Left ventricle myocardium inferior (tissue), 1 donor: ENCODE measurements at regions not wholly inside any gene's neighbourhood (a gene's known extent, or its start where the extent isn't known, plus 50 kb on each side); places are given as distances from the start of the nearest gene placed in this dataset.
"Not testable (repeated sequence)": the region's sequence is repeated elsewhere in the genome, so short reads cannot be mapped to it uniquely, and the experiment has no call there.

ENCODE experiments used
- DNase-seq: peaks from one replicate; pipeline ENCODE4 v3.0.0-alpha.2; 2020
- H3K27ac ChIP-seq: fragments of 200-600 bp; replicated peaks from 2 replicates; pipeline ENCODE4 v1.8.0; 2021
- H3K27me3 ChIP-seq: fragments of 200-600 bp; 2 replicates; pipeline ENCODE4 v1.8.0; 2021; ENCODE audit warnings: low read depth
- H3K36me3 ChIP-seq: fragments of 200-600 bp; 2 replicates; pipeline ENCODE4 v1.8.0; 2021
- H3K4me1 ChIP-seq: fragments of 200-600 bp; 2 replicates; pipeline ENCODE4 v1.8.0; 2021
- H3K4me3 ChIP-seq: fragments of 200-600 bp; 2 replicates; pipeline ENCODE4 v1.8.0; 2021; ENCODE audit warnings: mild to moderate bottlenecking, moderate library complexity
- H3K9me3 ChIP-seq: fragments of 200-600 bp; replicated peaks from 2 replicates; pipeline ENCODE4 v1.8.0; 2021
- intact Hi-C: fragments of 100-400 bp; cut with micrococcal nuclease; formaldehyde crosslinking; loops from one replicate; pipeline ENCODE4 v1.11.0; 2022
- TF ChIP-seq, protein P1 (sequence below): fragments of 200-600 bp; IDR thresholded peaks from 2 replicates; pipeline ENCODE4 v1.8.0; 2021; ENCODE audit warnings: antibody characterized with exemption, mild to moderate bottlenecking, borderline replicate concordance
- donor health status: DM: no; HTN: yes; CAD: no; lungs with severe emphysema.

DNA sequence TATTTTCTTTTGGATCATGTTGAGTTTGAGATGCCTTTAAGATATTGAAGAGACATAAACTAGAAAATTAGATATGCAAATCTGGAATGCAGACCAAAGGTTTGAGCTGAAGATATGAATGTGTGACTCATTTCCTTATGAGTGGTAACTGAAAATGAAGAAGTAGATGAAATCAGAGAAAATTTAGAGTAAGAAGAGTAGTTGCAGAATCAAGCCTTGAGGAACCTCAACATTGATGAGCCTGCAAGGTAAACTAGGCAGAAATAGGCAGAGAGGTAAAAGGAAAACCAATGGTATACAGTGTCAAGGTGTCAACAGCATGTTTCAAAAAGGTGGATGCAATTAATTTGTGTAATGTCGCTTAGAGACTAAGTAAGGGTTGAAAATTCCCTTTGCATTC lies 142.8 kb downstream of the MOSPD2 start:
- Histone ChIP-seq H3K27me3 (no peaks in the 10 kb centered on the region), H3K9me3 (no peaks in the 10 kb centered on the region), H3K36me3 (no peaks in the 10 kb centered on the region), H3K27ac (no peak overlapping the region), H3K4me1 (no peaks in the 10 kb centered on the region), H3K4me3 (no peak overlapping the region)
- DNase-seq: no peak
- TF ChIP-seq, protein P1, sequence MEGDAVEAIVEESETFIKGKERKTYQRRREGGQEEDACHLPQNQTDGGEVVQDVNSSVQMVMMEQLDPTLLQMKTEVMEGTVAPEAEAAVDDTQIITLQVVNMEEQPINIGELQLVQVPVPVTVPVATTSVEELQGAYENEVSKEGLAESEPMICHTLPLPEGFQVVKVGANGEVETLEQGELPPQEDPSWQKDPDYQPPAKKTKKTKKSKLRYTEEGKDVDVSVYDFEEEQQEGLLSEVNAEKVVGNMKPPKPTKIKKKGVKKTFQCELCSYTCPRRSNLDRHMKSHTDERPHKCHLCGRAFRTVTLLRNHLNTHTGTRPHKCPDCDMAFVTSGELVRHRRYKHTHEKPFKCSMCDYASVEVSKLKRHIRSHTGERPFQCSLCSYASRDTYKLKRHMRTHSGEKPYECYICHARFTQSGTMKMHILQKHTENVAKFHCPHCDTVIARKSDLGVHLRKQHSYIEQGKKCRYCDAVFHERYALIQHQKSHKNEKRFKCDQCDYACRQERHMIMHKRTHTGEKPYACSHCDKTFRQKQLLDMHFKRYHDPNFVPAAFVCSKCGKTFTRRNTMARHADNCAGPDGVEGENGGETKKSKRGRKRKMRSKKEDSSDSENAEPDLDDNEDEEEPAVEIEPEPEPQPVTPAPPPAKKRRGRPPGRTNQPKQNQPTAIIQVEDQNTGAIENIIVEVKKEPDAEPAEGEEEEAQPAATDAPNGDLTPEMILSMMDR: no peak
- intact Hi-C loops: no loop called here

DNA sequence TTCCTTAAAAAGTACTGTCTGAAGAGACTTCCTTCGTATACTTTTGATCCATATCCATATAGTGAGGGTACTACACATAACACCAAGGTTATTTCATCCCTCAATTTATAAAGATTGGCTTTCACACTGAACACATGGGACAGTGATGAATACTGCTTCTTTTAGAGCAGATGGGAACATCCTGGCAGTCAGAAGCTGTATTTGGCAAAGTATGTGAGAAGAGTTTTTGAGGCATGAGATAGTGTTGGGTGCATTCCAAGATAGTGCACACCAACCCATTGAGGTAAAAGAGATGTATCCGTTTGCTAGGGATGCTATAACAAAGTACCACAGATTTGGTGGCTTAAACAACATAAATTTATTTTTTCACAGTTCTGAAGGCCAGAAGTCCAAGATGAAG lies 141.1 kb downstream of the MOSPD2 start:
- Histone ChIP-seq H3K4me1 (no peaks in the 10 kb centered on the region), H3K27me3 (no peaks in the 10 kb centered on the region), H3K36me3 (no peaks in the 10 kb centered on the region), H3K4me3 (no peak overlapping the region), H3K27ac (no peak overlapping the region), H3K9me3 (no peaks in the 10 kb centered on the region)
- intact Hi-C loops: no loop called here
- TF ChIP-seq, protein P1: no peak
- no peak for DNase-seq

DNA sequence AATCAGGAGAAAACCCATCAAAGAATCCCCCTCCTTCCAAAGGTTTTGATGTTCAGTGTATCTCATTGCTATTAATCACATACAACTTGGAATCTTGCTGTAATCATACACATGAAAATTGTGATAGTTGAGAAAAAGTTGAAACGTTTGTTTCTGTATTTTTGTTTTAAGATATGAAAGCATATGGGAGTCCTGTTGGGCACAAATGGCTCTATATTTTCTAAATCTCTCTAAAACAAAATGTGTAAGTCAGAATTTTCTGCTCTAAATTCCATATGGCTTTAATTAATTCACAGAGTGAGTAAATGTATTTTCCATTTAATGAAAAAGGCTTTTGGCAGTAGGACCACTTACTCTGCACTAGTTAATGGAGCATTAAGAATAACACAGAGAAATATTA lies 140.2 kb downstream of the MOSPD2 start:
- TF ChIP-seq, protein P1: no peak
- intact Hi-C loops: no loop called here
- Histone ChIP-seq H3K4me1 (no peaks in the 10 kb centered on the region), H3K36me3 (no peaks in the 10 kb centered on the region), H3K27me3 (no peaks in the 10 kb centered on the region), H3K9me3 (no peaks in the 10 kb centered on the region), H3K27ac (no peak overlapping the region), H3K4me3 (no peak overlapping the region)
- no peak for DNase-seq

DNA sequence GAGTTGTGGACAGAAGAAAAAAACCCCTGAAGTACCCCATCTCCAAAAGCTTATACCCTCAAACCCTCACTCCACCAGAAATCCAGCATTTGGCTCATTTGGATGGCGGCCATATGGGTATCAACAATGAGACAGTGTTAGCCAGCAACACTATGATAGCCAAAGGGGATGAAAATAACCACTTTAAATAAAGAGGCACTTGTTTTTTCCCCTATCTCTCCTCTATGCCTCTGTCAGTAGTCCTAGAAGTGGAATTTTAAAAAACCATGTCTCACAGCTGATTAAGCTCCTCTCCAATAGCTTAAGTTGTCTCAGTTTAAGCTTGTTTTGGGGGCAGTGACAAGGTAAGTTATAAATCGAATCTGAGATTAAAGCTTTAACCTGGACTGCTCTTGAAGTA lies 124.0 kb downstream of the MOSPD2 start:
- Histone ChIP-seq H3K4me3 (no peak overlapping the region), H3K9me3 (no peaks in the 10 kb centered on the region), H3K27ac (no peak overlapping the region), H3K27me3 (no peaks in the 10 kb centered on the region), H3K36me3 (no peaks in the 10 kb centered on the region), H3K4me1 (no peaks in the 10 kb centered on the region)
- TF ChIP-seq, protein P1: no peak
- intact Hi-C loops: no loop called here
- DNase-seq: no peak

DNA sequence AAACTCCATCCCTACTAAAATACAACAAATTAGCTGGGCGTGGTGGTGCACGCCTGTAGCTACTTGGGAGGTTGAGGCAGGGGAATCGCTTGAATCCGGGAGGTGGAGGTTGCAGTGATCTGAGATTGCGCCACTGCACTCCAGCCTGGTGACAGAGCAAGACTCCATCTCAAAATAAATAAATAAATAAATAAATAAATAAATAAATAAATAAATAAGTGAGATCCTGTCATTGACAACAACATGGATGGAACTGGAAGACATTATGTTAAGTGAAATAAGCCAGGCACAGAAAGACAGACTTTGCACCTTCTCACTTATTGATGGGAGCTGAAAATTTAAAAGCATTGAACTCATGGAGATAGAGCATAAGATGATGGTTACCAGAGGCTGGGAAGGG lies 111.2 kb downstream of the MOSPD2 start:
- H3K9me3 ChIP-seq, H3K4me3 ChIP-seq, H3K27me3 ChIP-seq, intact Hi-C loops, H3K4me1 ChIP-seq, H3K36me3 ChIP-seq, H3K27ac ChIP-seq, DNase-seq: not testable (repeated sequence)
